BLaER1 treated with 17β-estradiol and CSF1 and Interleukin-3, amounts not matched to agents 10 nM and 100 nM (cell line): ENCODE measurements at regions not wholly inside any gene's neighbourhood (a gene's known extent, or its start where the extent isn't known, plus 50 kb on each side); places are given as distances from the start of the nearest gene placed in this dataset.

ENCODE experiments used
- H3K27ac ChIP-seq, 11 experiments: shearing (Covaris generic); formaldehyde crosslinking; 2 replicates each; pipeline ENCODE4 v1.8.1; 2022
- H3K27me3 ChIP-seq, 11 experiments: shearing (Covaris generic); formaldehyde crosslinking; 2 replicates each; pipeline ENCODE4 v1.8.1; 2022
- H3K36me3 ChIP-seq, 11 experiments: shearing (Covaris generic); formaldehyde crosslinking; 2 replicates each; pipeline ENCODE4 v1.8.1; 2022
- H3K4me1 ChIP-seq, 10 experiments: shearing (Covaris generic); formaldehyde crosslinking; 2 replicates each; pipeline ENCODE4 v1.8.1; 2022
- H3K4me2 ChIP-seq, 11 experiments: shearing (Covaris generic); formaldehyde crosslinking; 2 replicates each; pipeline ENCODE4 v1.8.1; 2022
- H3K4me3 ChIP-seq, 10 experiments: shearing (Covaris generic); formaldehyde crosslinking; 2 replicates each; pipeline ENCODE4 v1.8.1; 2022
- H3K9ac ChIP-seq, 11 experiments: shearing (Covaris generic); formaldehyde crosslinking; 2 replicates each; pipeline ENCODE4 v1.8.1; 2022
- H3K9me3 ChIP-seq, 11 experiments: shearing (Covaris generic); formaldehyde crosslinking; replicated peaks in 1 of 11; 2 replicates each; pipeline ENCODE4 v1.8.1; 2022
- H4K20me1 ChIP-seq, 11 experiments: shearing (Covaris generic); formaldehyde crosslinking; 2 replicates each; pipeline ENCODE4 v1.8.1; 2022
- Cebpa-rat ChIP-seq, 11 experiments: shearing (Covaris generic); IDR thresholded peaks; 2 replicates each; pipeline ENCODE4 v1.8.1; 2022

- H4K20me1 ChIP-seq: no peaks in the 10 kb centered on the region
- H3K4me1 ChIP-seq: peaks cover 0 to 8% (median 0%) of the 10 kb centered on the region in 10 experiments; a peak in 7 of 20 replicates
- H3K36me3 ChIP-seq: no peaks in the 10 kb centered on the region
- no peaks in the 10 kb centered on the region for H3K27me3 ChIP-seq
- no peak overlapping the region; a peak in 1 of 22 replicates for H3K4me2 ChIP-seq
- H3K27ac ChIP-seq: no peak overlapping the region
- H3K4me3 ChIP-seq: no peak overlapping the region
- TF ChIP-seq Cebpa-rat (IDR thresholded peaks at IDR 0.05): no peak
- H3K9me3 ChIP-seq: no peaks in the 10 kb centered on the region
- no peak overlapping the region for H3K9ac ChIP-seq
Observed at GRCh38 chr1:199295107-199295506, 656.3 kb downstream of the PTPRC start.

GRCh38 chr1:199297174-199297573 is 658.3 kb downstream of the PTPRC start:
- Histone ChIP-seq H3K27me3 (no peaks in the 10 kb centered on the region), H3K9me3 (no peaks in the 10 kb centered on the region), H3K4me1 (no peaks in the 10 kb centered on the region), H3K9ac (no peak overlapping the region), H3K4me3 (no peak overlapping the region), H3K27ac (no peak overlapping the region), H3K4me2 (no peak overlapping the region), H3K36me3 (no peaks in the 10 kb centered on the region), H4K20me1 (no peaks in the 10 kb centered on the region)
- TF ChIP-seq Cebpa-rat (IDR thresholded peaks at IDR 0.05): no peak

- Histone ChIP-seq H3K27ac (no peak overlapping the region), H3K36me3 (no peaks in the 10 kb centered on the region), H3K4me2 (no peak overlapping the region), H3K9me3 (no peaks in the 10 kb centered on the region), H3K4me3 (no peak overlapping the region), H4K20me1 (no peaks in the 10 kb centered on the region), H3K9ac (no peak overlapping the region), H3K27me3 (no peaks in the 10 kb centered on the region), H3K4me1 (no peaks in the 10 kb centered on the region)
- no peak for TF ChIP-seq Cebpa-rat (IDR thresholded peaks at IDR 0.05)
Observed at GRCh38 chr1:199297887-199298286, 659.0 kb downstream of the PTPRC start.

- H3K27ac ChIP-seq: no peak overlapping the region
- no peak for TF ChIP-seq Cebpa-rat (IDR thresholded peaks at IDR 0.05)
- H3K36me3 ChIP-seq: no peaks in the 10 kb centered on the region
- no peak overlapping the region for H3K4me3 ChIP-seq
- no peaks in the 10 kb centered on the region for H3K4me1 ChIP-seq
- H3K9ac ChIP-seq: no peak overlapping the region
- H4K20me1 ChIP-seq: no peaks in the 10 kb centered on the region
- H3K27me3 ChIP-seq: no peaks in the 10 kb centered on the region
- H3K9me3 ChIP-seq: no peaks in the 10 kb centered on the region
- no peak overlapping the region for H3K4me2 ChIP-seq
Observed at GRCh38 chr1:199298825-199299224, 660.0 kb downstream of the PTPRC start.

GRCh38 chr1:199301472-199302217 is 662.8 kb downstream of the PTPRC start:
- Histone ChIP-seq H3K9ac (no peak overlapping the region), H3K27me3 (no peaks in the 10 kb centered on the region), H3K27ac (no peak overlapping the region), H3K4me1 (no peaks in the 10 kb centered on the region), H3K4me3 (no peak overlapping the region), H3K4me2 (no peak overlapping the region), H4K20me1 (no peaks in the 10 kb centered on the region), H3K9me3 (no peaks in the 10 kb centered on the region), H3K36me3 (no peaks in the 10 kb centered on the region)
- no peak for TF ChIP-seq Cebpa-rat (IDR thresholded peaks at IDR 0.05)

GRCh38 chr1:199302554-199302953 is 663.7 kb downstream of the PTPRC start:
- Histone ChIP-seq H3K4me1 (no peaks in the 10 kb centered on the region), H3K27me3 (no peaks in the 10 kb centered on the region), H3K9me3 (no peaks in the 10 kb centered on the region), H3K27ac (no peak overlapping the region), H3K9ac (no peak overlapping the region), H3K4me2 (no peak overlapping the region), H3K36me3 (no peaks in the 10 kb centered on the region), H3K4me3 (no peak overlapping the region), H4K20me1 (no peaks in the 10 kb centered on the region)
- no peak for TF ChIP-seq Cebpa-rat (IDR thresholded peaks at IDR 0.05)

GRCh38 chr1:199303035-199303434 is 664.2 kb downstream of the PTPRC start:
- H4K20me1 ChIP-seq: no peaks in the 10 kb centered on the region
- H3K9ac ChIP-seq: no peak overlapping the region
- H3K4me1 ChIP-seq: no peaks in the 10 kb centered on the region
- H3K27ac ChIP-seq: no peak overlapping the region
- TF ChIP-seq Cebpa-rat (IDR thresholded peaks at IDR 0.05): no peak
- H3K4me2 ChIP-seq: no peak overlapping the region
- no peaks in the 10 kb centered on the region for H3K9me3 ChIP-seq
- H3K4me3 ChIP-seq: no peak overlapping the region
- no peaks in the 10 kb centered on the region for H3K36me3 ChIP-seq
- no peaks in the 10 kb centered on the region for H3K27me3 ChIP-seq

GRCh38 chr1:199305053-199305452 is 666.2 kb downstream of the PTPRC start:
- TF ChIP-seq Cebpa-rat (IDR thresholded peaks at IDR 0.05): no peak
- Histone ChIP-seq H3K9ac (no peak overlapping the region), H3K4me2 (no peak overlapping the region), H4K20me1 (no peaks in the 10 kb centered on the region), H3K27me3 (no peaks in the 10 kb centered on the region), H3K4me3 (no peak overlapping the region), H3K9me3 (no peaks in the 10 kb centered on the region), H3K27ac (no peak overlapping the region), H3K36me3 (no peaks in the 10 kb centered on the region), H3K4me1 (no peaks in the 10 kb centered on the region)

- Histone ChIP-seq H3K27me3 (no peaks in the 10 kb centered on the region), H3K4me2 (no peak overlapping the region), H4K20me1 (no peaks in the 10 kb centered on the region), H3K4me1 (peaks cover 0 to 12% (median 8%) of the 10 kb centered on the region in 10 experiments; a peak in 10 of 20 replicates), H3K9ac (no peak overlapping the region), H3K9me3 (no peaks in the 10 kb centered on the region), H3K36me3 (no peaks in the 10 kb centered on the region), H3K4me3 (no peak overlapping the region), H3K27ac (no peak overlapping the region)
- no peak for TF ChIP-seq Cebpa-rat (IDR thresholded peaks at IDR 0.05)
Observed at GRCh38 chr1:199307496-199308264, 668.8 kb downstream of the PTPRC start.
